ENCODE measurements at regions not wholly inside any gene's neighbourhood (a gene's known extent, or its start where the extent isn't known, plus 50 kb on each side); places are given as distances from the start of the nearest gene placed in this dataset.

GRCh38 chr18:60684843-60685513, 312.4 kb upstream of the MC4R start:
- Histone ChIP-seq H3K4me3 (ENCODE audit: extremely low read depth in 1 of 4, insufficient read depth in 2 of 4, low read depth in 3 of 4, low read length in 4 of 4) (no peak overlapping the region), H2BK12ac (ENCODE audit: low read depth, low read length) (no peak overlapping the region), H3K23ac (ENCODE audit: insufficient read length) (no peak overlapping the region), H2BK5ac (ENCODE audit: low read depth, low read length) (no peak overlapping the region), H3K14ac (ENCODE audit: insufficient read length) (no peak overlapping the region), H3K23me2 (ENCODE audit: low read depth, low read length) (no peaks in the 10 kb centered on the region), H3K36me3 (ENCODE audit: control insufficient read depth in 2 of 4, insufficient read depth in 4 of 4, low read length in 3 of 4) (no peaks in the 10 kb centered on the region), H4K8ac (ENCODE audit: extremely low read depth, insufficient read depth, low read length) (no peak overlapping the region), H2BK120ac (replicated peaks; ENCODE audit: low read depth, low read length) (no peak overlapping the region), H4K91ac (replicated peaks; ENCODE audit: insufficient read length, low read length) (no peak overlapping the region), H4K5ac (ENCODE audit: insufficient read length, low read depth, low read length) (no peak overlapping the region), H3K4me2 (ENCODE audit: insufficient read depth in 1 of 2, low read depth in 2 of 2, low read length in 2 of 2) (no peak overlapping the region), H3K18ac (ENCODE audit: extremely low read depth, low read length) (no peak overlapping the region), H3K79me2 (ENCODE audit: control insufficient read depth in 1 of 2, insufficient read depth in 2 of 2, low read length in 2 of 2) (no peaks in the 10 kb centered on the region), H3K56ac (replicated peaks; ENCODE audit: insufficient read length, low read depth, low read length) (no peak overlapping the region), H4K20me1 (replicated peaks in 1 of 2; ENCODE audit: control insufficient read depth in 1 of 2, insufficient read depth in 2 of 2, low read length in 2 of 2) (no peaks in the 10 kb centered on the region), H3K4me1 (replicated peaks in 1 of 4; ENCODE audit: control insufficient read depth in 3 of 4, insufficient read depth in 4 of 4, low read length in 3 of 4) (no peaks in the 10 kb centered on the region), H3K27ac (ENCODE audit: low read depth, low read length) (no peak overlapping the region), H3K9ac (replicated peaks in 1 of 4; ENCODE audit: extremely low read depth in 1 of 4, low read depth in 3 of 4, low read length in 3 of 4) (no peak overlapping the region), H2BK20ac (ENCODE audit: low read length) (no peak overlapping the region), H2AK5ac (ENCODE audit: low read depth, low read length) (no peak overlapping the region), H3K9me3 (ENCODE audit: insufficient read depth in 2 of 2, low read depth in 1 of 2, low read length in 1 of 2) (no peaks in the 10 kb centered on the region), H3K79me1 (ENCODE audit: low read depth, low read length) (no peaks in the 10 kb centered on the region), H3K27me3 (replicated peaks in 1 of 4; ENCODE audit: control insufficient read depth in 3 of 4, extremely low read depth in 1 of 4, insufficient read depth in 3 of 4, low read length in 3 of 4) (no peaks in the 10 kb centered on the region), H2BK15ac (ENCODE audit: low read length) (no peak overlapping the region), H3K4ac (replicated peaks; ENCODE audit: insufficient read length, low read depth, low read length) (no peak overlapping the region), H2AFZ (ENCODE audit: low read length) (no peak overlapping the region)
- CTCF ChIA-PET (ENCODE audit: partially characterized antibody): interaction anchor here (0.8 to 2.8 kb wide), 14 partner anchors 10 to 817 kb away, joined by 3 to 11 read pairs (median 4); no protein-coding TSS in a partner anchor
- POLR2A ChIA-PET (ENCODE audit: partially characterized antibody): no interaction called here
- FAIRE-seq (peak; percentile 36), DNase-seq (ENCODE audit: low read depth in 1 of 2, low spot score in 2 of 2) (no peak)
- TF ChIP-seq RAD21 (IDR thresholded peaks at IDR 0.05 in 1 of 2, conservative IDR thresholded peaks at IDR 0.05 in 1 of 2; ENCODE audit: low read depth in 2 of 2, low read length in 2 of 2) (peak; percentile 68 to 78), GTF2F1 (IDR thresholded peaks at IDR 0.05; ENCODE audit: borderline replicate concordance, low read depth, low read length) (no peak)
- TF ChIP-seq, protein P1, sequence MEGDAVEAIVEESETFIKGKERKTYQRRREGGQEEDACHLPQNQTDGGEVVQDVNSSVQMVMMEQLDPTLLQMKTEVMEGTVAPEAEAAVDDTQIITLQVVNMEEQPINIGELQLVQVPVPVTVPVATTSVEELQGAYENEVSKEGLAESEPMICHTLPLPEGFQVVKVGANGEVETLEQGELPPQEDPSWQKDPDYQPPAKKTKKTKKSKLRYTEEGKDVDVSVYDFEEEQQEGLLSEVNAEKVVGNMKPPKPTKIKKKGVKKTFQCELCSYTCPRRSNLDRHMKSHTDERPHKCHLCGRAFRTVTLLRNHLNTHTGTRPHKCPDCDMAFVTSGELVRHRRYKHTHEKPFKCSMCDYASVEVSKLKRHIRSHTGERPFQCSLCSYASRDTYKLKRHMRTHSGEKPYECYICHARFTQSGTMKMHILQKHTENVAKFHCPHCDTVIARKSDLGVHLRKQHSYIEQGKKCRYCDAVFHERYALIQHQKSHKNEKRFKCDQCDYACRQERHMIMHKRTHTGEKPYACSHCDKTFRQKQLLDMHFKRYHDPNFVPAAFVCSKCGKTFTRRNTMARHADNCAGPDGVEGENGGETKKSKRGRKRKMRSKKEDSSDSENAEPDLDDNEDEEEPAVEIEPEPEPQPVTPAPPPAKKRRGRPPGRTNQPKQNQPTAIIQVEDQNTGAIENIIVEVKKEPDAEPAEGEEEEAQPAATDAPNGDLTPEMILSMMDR (IDR thresholded peaks at IDR 0.05; ENCODE audit: control extremely low read depth in 1 of 3, insufficient read depth in 1 of 3, low read depth in 1 of 3, low read length in 3 of 3): peak in 2 of 3 experiments; percentile 17 to 43; a peak in 2 of 4 replicates
- WGBS, 2 experiments (ENCODE audit: extremely low coverage in 1 of 2, insufficient coverage in 1 of 2, insufficient read length in 1 of 2, insufficient replicate concordance in 2 of 2, low coverage in 1 of 2, low lambda C conversion rate in 2 of 2, missing lambda C conversion rate in 1 of 2): 59% methylated on average over 6 of the region's 6 CpGs; no CpG with 5 or more reads in 1 of the 2 experiments

Measured in H1 (cell line).